ENCODE measurements at regions not wholly inside any gene's neighbourhood (a gene's known extent, or its start where the extent isn't known, plus 50 kb on each side); places are given as distances from the start of the nearest gene placed in this dataset.

- Histone ChIP-seq H3K36me3 (ENCODE audit: control insufficient read depth, insufficient read depth, low read length) (no peaks in the 10 kb centered on the region), H3K4me3 (ENCODE audit: low read depth, low read length) (no peak overlapping the region), H3K9me3 (no peaks in the 10 kb centered on the region), H3K27me3 (replicated peaks; ENCODE audit: control insufficient read depth, insufficient read depth, low read length) (no peaks in the 10 kb centered on the region), H3K4me1 (no peaks in the 10 kb centered on the region)
- Mint-ChIP-seq H3K4me1 (ENCODE audit: low read depth, unreplicated experiment) (no peaks in the 10 kb centered on the region), H3K27me3 (ENCODE audit: insufficient read depth, unreplicated experiment) (no peaks in the 10 kb centered on the region), H3K4me3 (ENCODE audit: unreplicated experiment) (no peak overlapping the region), H3K36me3 (ENCODE audit: insufficient read depth, unreplicated experiment) (no peaks in the 10 kb centered on the region), H3K27ac (ENCODE audit: unreplicated experiment) (no peak overlapping the region), H3K9me3 (ENCODE audit: unreplicated experiment) (no peaks in the 10 kb centered on the region)
- no peak for TF ChIP-seq CTCF (IDR thresholded peaks at IDR 0.05; ENCODE audit: insufficient read depth in 1 of 2, low read depth in 1 of 2, low read length in 1 of 2, severe bottlenecking in 1 of 2, unreplicated experiment in 1 of 2)
- DNase-seq = no peak
- CTCF ChIA-PET = no interaction called here
- POLR2A ChIA-PET = no interaction called here
- no TSS peak for BruUV-seq (replicated peaks)
- intact Hi-C loops (cut with micrococcal nuclease; ENCODE audit: unreplicated experiment) = no loop called here
Measured at GRCh38 chr18:55982992-55983391, 395.0 kb upstream of the TCF4 start.

GRCh38 chr18:55981712-55982475 is 393.9 kb upstream of the TCF4 start:
- ChIA-PET CTCF (no interaction called here), POLR2A (no interaction called here)
- DNase-seq = no peak
- Mint-ChIP-seq H3K9me3 (ENCODE audit: unreplicated experiment) (no peaks in the 10 kb centered on the region), H3K4me1 (ENCODE audit: low read depth, unreplicated experiment) (no peaks in the 10 kb centered on the region), H3K36me3 (ENCODE audit: insufficient read depth, unreplicated experiment) (no peaks in the 10 kb centered on the region), H3K27ac (ENCODE audit: unreplicated experiment) (no peak overlapping the region), H3K27me3 (ENCODE audit: insufficient read depth, unreplicated experiment) (no peaks in the 10 kb centered on the region), H3K4me3 (ENCODE audit: unreplicated experiment) (no peak overlapping the region)
- H3K4me1 ChIP-seq = no peaks in the 10 kb centered on the region
- no peaks in the 10 kb centered on the region for H3K9me3 ChIP-seq
- no TSS peak for BruUV-seq (replicated peaks)
- H3K27me3 ChIP-seq (replicated peaks; ENCODE audit: control insufficient read depth, insufficient read depth, low read length) = no peaks in the 10 kb centered on the region
- H3K36me3 ChIP-seq (ENCODE audit: control insufficient read depth, insufficient read depth, low read length) = no peaks in the 10 kb centered on the region
- no peak overlapping the region for H3K4me3 ChIP-seq (ENCODE audit: low read depth, low read length)
- TF ChIP-seq CTCF (IDR thresholded peaks at IDR 0.05; ENCODE audit: insufficient read depth in 1 of 2, low read depth in 1 of 2, low read length in 1 of 2, severe bottlenecking in 1 of 2, unreplicated experiment in 1 of 2) = no peak
- intact Hi-C loops (cut with micrococcal nuclease; ENCODE audit: unreplicated experiment) = no loop called here

GRCh38 chr18:55974521-55974920 is 386.5 kb upstream of the TCF4 start:
- no peaks in the 10 kb centered on the region for H3K4me1 Mint-ChIP-seq (ENCODE audit: low read depth, unreplicated experiment)
- H3K4me3 Mint-ChIP-seq (ENCODE audit: unreplicated experiment) = no peak overlapping the region
- H3K36me3 ChIP-seq (ENCODE audit: control insufficient read depth, insufficient read depth, low read length) = no peaks in the 10 kb centered on the region
- no peaks in the 10 kb centered on the region for H3K27me3 Mint-ChIP-seq (ENCODE audit: insufficient read depth, unreplicated experiment)
- no peaks in the 10 kb centered on the region for H3K36me3 Mint-ChIP-seq (ENCODE audit: insufficient read depth, unreplicated experiment)
- POLR2A ChIA-PET = no interaction called here
- CTCF ChIA-PET = no interaction called here
- no peaks in the 10 kb centered on the region for H3K9me3 Mint-ChIP-seq (ENCODE audit: unreplicated experiment)
- H3K4me1 ChIP-seq = no peaks in the 10 kb centered on the region
- H3K9me3 ChIP-seq = no peaks in the 10 kb centered on the region
- no TSS peak for BruUV-seq (replicated peaks)
- no peak for TF ChIP-seq CTCF (IDR thresholded peaks at IDR 0.05; ENCODE audit: insufficient read depth in 1 of 2, low read depth in 1 of 2, low read length in 1 of 2, severe bottlenecking in 1 of 2, unreplicated experiment in 1 of 2)
- H3K4me3 ChIP-seq (ENCODE audit: low read depth, low read length) = no peak overlapping the region
- H3K27ac Mint-ChIP-seq (ENCODE audit: unreplicated experiment) = no peak overlapping the region
- H3K27me3 ChIP-seq (replicated peaks; ENCODE audit: control insufficient read depth, insufficient read depth, low read length) = no peaks in the 10 kb centered on the region
- intact Hi-C loops (cut with micrococcal nuclease; ENCODE audit: unreplicated experiment) = no loop called here
- no peak for DNase-seq

Measured in Caco-2 (cell line).